HG02938 (cell line): ENCODE measurements at regions not wholly inside any gene's neighbourhood (a gene's known extent, or its start where the extent isn't known, plus 50 kb on each side); places are given as distances from the start of the nearest gene placed in this dataset.
"Not testable (repeated sequence)": the region's sequence is repeated elsewhere in the genome, so short reads cannot be mapped to it uniquely, and the experiment has no call there.

Source experiments
- ATAC-seq: cut with Tn5 transposase; IDR thresholded peaks from one replicate; pipeline ENCODE4 v1.9.1; 2021; ENCODE audit warnings: mild to moderate bottlenecking, moderate library complexity; ENCODE audit not compliant: unreplicated experiment

DNA sequence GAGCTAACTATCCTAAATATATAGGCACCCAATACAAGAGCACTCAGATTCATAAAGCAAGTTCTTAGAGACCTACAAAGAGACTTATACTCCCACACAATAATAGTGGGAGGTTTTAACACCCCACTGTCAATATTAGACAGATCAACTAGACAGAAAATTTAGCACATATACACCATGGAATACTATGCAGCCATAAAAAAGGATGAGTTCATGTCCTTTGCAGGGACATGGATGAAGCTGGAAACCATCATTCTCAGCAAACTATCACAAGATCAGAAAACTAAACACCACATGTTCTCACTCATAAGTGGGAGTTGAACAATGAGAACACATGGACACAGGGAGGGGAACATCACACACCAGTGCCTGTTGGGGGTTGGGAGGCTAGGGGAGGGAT lies 358.9 kb upstream of the KCND2 start:
- ATAC-seq: not testable (repeated sequence)

DNA sequence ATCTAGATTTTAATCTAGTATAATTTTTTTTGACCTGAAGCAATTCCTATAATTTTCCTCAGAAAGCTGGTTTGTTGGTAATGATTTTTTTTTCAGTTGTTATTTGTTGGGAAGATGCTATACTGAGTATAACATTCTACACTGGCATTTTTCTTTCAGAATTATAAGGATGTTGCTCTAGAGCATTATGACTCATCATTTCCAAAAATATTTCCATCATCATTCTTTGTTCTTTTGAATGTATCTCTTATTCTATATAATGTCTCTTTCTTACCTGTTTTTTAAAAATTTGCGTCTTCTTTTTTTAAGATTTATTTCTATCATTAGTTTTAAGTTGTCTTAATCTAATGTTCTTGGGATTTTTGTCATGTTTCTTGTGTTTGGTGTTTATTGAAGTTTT lies 356.5 kb upstream of the KCND2 start:
- ATAC-seq: no peak

DNA sequence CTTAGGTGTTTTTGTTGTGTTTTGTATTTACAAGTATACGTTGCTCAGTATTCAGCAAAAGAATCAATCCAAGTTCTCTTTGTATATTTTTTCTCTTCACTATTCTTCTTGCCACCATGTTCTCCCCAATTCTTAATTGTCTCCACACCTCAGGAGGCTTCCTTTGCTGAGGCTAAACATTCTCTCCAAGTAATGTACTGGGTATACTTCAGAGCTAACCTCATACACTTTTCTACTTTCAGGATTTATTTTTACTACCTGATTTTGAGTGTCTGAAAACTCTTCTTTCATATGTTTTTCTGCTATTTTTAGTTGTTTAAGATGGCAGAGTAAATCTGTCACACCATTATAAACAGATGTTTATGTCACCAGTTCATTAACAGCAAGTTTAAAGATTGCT lies 354.8 kb upstream of the KCND2 start:
- ATAC-seq: no peak

DNA sequence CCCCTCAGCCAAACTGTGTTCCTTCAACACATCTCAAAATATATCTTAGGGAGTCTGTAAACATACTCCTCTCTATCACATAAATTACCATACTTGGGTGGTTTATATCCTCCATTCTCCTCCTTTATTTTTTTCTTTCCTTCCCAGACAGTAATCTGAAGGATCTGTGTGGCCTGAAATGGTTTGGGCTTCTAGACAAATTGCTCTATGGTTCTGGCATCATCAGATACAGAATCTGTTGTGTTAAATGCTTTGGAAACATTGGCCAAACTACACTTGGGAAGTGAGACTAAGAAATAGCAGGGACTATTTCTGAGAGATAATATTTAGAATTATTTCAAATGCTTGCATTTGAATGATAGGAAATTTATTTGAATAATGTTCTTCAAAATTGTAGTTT lies 353.0 kb upstream of the KCND2 start:
- no peak for ATAC-seq

DNA sequence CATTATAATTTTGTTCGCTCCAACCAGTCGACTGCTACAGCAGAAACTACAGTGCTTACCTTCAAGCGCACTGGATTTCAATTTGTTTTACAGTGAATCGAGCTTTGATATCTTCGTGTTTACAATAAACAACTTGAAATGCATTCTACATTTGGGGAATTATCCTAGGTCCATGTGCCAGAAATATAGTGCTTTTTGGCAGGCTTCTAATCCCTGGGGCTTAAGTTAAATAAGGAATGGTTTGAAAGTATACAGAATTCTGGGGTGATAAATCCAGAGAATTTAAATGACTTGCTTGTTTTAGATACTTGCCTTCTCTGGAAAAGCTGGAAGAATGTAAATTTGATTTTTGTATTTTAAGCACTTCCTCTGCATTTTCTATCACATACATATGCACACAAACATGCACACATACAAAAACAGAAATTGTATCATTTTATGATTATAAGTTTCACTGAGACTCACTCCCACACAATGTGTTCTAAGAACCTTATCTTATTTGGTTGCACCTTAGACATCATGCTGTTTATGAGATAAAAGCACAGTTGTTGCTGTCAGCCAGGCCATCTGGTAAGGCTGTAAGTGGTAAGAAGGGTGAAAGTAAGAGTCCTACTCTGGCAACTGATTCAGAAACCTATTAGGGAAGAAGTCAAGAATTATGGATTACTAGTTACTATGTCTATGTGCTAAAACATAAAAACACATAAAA lies 347.2 kb upstream of the KCND2 start:
- no peak for ATAC-seq

DNA sequence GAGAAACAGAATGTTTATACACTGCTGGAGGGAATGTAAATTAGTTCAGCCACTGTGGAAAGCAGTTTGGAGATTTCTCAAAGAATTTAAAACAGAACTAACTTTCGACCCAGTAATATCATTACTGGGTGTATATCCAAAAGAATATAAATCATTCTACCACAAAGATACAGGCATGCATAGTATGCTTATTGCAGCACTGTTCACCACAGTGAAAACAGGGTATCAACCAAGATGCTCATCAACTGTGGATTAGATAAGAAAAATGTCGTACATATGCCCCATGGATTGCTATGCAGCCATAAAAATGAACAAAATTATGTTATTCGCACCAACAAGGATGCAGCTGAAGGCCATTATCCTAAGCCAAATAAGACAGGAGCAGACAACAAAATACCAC lies 343.1 kb upstream of the KCND2 start:
- ATAC-seq: no peak

DNA sequence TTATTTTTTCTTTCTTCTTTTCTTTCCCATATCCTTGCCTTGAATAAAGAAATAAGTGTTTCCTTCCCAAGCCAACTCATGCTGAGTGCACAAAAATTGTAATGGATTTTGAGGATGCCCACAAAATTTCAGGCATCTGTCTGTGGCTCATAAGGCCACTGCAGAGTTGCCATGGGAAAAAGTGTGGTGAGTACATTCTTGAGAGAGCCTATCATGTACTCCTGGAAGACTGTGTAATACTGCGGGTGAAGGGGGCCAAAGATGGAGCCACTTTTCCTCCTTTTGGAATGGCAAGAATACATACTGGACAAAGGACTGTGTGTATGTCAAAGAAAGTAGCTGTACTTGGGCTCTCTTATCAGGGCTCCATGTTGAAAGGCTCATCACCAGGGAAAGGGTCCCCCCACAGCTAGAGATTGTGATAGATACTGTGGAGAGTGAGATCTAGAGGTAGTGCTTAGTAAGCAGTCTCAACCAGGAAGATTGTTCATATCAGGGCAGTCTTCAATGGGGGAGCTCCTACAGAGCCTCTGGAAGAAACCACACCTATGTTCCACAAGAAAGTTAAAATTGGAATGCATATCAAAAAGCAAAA lies 341.6 kb upstream of the KCND2 start:
- no peak for ATAC-seq

DNA sequence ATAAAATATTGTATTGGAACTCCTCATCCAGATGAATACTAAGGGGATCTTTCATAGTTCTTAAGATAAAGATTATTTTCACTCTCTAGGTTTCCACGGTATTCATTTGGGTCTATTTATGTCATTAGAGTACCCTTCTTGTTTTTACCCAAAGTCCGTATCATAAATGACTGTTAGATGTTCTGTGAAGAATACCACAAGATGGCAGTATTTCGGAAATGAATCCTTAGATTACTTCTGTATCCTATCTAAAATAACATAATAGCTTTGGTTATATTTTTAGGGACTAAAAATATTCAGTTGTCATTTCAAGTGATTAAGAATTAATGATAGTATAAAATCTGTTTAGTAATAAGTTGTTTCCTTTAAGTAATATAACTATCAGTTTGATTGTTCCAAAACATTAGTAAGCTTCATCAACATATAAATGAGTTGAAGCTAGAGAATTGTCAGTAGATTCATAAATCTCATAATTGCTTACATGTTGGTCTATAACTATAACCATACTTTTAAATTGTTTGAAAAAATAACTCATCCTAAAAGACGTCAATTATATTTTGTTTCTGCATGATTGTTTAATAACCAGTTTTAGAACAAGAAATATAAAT lies 337.5 kb upstream of the KCND2 start:
- ATAC-seq: peak; percentile 77

DNA sequence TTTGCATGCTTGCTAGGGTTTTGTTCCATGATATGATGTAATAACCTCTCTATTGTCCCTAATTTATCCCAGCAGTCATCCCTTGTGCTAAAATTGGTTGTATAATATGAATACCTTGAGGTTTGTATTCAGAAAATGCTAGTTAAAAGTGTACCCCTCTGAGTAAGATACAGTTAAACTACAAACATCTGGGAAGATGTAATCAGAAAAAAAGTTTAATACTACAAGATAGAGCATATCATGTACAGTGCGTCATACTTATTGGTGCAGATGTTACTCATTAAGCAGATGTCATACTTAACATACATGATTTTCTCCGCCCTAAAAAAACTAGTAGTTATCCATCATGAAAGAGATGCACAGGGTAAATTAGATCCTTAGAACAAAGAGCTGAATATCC lies 336.1 kb upstream of the KCND2 start:
- no peak for ATAC-seq

DNA sequence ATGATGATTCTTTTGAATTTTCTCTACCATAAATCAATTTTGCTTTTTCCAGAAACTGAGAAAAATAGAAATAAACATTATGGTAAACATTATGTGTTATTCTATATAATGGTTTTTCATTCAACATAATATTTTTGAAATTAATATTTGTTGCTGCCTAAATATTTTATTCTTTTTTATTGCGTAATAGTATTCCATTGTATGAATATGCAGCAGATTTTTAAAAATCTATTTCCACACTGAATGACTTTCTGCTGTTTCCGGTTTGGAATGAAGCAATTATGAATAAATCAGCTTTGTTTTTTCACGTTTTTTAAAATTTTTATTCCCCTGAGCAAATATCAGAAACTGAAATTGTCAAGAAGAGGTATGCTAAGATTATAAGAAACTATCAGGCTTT lies 335.2 kb upstream of the KCND2 start:
- ATAC-seq: no peak

DNA sequence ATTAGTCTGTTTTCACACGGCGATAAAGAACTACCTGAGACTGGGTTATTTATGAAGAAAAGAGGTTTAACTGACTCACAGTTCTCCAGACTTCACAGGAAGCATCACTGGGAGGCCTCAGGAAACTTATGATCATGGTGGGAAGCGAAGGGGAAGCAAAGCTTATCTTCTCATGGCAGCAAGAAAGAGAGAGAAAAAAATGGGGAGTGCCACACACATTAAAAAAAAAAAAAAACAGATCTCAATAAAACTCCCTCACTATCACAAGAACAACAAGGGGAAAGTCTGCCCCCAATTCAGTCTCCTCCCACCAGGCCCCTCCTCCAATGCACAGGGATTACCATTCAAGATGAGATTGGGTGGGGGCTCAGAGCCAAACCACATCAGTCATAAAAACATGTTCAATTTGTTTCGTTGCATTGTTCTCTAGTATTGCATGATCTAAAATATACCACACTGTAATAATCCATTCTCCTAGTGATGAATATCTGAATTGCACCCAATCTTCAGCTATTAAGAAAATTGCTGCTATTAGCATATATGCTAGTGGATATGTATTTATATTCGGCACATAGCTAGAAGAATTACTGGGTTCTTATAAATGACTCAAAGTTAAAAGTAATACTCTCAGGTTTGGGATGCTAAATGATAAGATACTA lies 328.9 kb upstream of the KCND2 start:
- no peak for ATAC-seq

DNA sequence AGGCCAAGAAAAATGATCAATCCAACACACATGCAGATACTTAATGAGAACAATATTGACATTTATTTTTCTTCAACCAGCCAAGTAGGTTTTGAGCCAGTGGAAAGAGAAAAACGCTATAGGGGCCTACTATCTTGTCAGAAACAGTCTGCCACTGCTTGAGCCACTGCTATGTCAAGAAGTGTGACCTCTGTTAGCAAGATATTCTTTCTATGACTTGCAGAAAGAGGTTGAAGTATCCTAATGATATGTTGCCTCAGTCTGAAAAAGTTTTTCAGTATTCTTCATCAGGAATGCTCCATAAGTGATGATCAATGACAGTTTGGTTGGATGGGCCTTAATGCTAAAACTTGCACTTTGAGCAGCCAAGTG lies 328.4 kb upstream of the KCND2 start:
- ATAC-seq: no peak

DNA sequence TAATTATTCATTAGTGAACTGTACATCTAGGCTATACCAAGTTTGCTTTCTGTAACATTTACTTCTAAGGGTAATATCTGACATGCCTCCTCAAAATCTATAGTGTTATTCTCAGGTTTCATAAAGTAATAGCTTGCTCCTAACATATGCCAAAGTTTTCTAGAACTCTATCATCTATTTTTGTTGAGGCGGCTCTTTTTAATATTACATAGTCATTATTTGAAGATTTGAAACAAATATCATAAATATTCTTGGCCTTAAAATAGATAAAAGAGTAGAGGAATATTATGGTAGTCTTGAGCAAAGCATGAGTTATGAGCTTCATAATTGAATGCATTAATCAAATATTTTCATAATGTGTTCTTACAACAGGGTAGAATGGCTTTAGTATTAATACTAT lies 327.2 kb upstream of the KCND2 start:
- no peak for ATAC-seq

DNA sequence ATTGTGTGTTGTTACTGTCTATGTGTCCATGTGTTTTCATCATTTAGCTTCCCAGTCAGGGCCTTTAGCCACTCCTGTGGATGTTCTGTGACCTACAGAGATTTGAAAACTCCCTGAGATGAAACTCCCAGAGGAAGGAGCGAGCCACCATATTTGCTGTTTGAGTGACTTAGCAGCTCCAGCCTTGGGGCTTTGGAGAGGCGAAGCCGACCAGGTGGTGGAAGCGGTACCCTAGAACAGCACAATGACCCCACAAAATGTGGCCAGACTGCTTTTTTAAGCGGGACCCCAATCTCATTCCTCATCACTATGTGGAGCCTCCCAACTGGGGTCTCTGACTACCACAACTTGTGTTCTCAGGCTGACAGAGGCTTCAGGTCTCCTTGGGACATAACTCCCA lies 323.9 kb upstream of the KCND2 start:
- no peak for ATAC-seq

DNA sequence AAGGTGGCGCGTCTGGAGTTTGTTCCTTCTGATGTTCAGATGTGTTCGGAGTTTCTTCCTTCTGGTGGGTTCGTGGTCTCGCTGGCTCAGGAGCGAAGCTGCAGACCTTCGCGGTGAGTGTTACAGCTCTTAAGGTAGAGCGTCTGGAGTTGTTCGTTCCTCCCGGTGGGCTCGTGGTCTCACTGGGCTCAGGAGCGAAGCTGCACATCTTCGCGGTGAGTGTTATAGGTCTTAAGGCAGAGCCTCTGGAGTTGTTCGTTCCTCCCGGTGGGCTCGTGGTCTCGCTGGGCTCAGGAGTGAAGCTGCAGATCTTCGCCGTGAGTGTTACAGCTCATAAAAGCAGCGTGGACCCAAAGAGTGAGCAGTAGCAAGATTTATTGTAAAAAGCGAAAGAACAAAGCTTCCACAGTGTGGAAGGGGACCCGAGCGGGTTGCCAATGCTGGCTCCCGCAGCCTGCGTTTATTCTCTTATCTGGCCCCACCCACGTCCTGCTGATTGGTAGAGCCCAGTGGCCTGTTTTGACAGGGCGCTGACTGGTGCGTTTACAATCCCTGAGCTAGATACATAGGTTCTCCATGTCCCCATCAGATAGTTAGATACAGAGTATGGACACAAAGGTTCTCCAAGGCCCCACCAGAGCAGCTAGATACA lies 322.5 kb upstream of the KCND2 start:
- ATAC-seq: not testable (repeated sequence)

DNA sequence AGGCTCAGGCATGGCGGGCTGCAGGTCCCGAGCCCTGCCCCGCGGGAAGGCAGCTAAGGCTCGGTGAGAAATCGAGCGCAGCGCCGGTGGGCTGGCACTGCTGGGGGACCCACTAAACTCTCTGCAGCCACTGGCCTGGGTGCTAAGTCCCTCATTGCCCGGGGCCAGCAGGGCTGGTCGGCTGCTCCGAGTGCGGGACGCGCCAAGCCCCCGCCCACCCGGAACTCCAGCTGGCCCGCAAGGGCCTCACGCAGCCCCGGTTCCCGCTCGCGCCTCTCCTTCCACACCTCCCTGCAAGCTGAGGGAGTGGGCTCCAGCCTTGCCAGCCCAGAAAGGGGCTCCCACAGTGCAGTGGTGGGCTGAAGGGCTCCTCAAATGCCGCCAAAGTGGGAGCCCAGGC lies 321.4 kb upstream of the KCND2 start:
- not testable (repeated sequence) for ATAC-seq

DNA sequence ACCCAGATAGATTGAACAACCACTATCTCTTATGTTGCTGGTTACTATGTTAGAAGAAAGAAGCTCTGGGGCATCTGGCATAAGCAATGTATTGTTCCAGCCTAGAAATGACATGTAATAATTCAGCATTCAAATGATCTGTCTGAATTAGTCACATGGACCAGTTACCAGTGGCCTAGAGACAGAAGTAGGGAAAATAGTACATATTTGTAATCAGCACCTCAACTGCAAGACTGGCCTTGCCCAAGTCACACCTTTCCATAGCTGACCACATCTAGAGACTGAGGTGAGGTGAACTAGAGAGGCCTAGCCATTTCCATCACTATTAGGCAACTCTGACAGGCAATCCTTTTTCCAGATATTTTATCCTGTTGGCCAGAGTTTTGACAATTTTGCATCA lies 315.6 kb upstream of the KCND2 start:
- no peak for ATAC-seq

DNA sequence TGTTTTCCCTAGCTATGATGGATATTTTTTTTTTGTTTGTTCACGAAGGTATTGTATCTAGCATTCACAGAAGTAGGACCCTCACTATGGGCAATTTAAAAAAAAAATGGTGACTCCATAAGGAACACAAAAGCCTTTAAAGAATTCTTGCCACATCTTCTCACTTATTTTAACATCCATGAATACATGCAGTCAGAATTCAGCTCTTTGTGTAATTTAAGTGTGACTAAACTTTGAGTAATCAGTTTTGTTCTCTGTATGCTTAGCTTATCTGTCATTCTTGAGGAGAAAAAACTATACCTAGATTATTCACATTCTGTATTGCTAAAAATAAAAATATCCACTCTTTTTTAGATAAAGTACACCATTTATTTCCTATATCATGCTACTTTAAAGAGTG lies 313.2 kb upstream of the KCND2 start:
- no peak for ATAC-seq

DNA sequence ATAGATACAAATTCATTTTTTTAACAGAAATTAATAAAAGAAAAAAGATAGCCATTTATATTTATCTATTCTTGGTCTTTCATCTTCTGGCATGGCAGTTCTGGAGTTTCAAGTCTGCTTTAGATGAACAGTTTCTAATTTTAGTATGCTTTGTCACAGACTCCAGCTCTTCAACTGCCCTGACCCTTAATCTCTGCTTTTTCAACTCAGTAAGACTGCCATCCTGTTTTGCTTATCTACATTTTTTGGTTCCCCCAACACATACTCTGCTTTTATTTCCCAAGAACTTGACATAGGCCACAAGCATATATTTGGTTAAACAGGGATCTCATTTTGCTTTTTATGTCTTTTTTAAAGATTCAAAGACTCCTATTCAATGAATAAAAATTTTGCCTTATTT lies 309.3 kb upstream of the KCND2 start:
- no peak for ATAC-seq

DNA sequence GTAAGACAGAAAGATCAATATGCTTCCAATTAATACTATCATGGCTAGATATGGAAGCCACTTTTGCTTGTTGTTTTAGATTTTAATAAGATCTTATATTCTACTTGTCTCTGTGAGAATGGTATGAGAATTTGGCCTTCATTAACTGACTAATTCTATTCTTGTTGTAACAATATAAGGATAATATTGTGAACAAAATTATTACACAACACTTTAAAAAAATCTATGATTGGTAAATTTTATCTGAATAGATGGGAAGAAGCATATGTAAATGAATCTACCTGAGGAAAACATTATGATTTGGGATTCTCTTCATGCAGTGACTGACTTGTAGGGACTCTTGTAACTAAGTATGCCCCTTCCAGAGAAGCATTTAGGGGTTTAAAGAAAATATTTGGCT lies 308.9 kb upstream of the KCND2 start:
- ATAC-seq: no peak

DNA sequence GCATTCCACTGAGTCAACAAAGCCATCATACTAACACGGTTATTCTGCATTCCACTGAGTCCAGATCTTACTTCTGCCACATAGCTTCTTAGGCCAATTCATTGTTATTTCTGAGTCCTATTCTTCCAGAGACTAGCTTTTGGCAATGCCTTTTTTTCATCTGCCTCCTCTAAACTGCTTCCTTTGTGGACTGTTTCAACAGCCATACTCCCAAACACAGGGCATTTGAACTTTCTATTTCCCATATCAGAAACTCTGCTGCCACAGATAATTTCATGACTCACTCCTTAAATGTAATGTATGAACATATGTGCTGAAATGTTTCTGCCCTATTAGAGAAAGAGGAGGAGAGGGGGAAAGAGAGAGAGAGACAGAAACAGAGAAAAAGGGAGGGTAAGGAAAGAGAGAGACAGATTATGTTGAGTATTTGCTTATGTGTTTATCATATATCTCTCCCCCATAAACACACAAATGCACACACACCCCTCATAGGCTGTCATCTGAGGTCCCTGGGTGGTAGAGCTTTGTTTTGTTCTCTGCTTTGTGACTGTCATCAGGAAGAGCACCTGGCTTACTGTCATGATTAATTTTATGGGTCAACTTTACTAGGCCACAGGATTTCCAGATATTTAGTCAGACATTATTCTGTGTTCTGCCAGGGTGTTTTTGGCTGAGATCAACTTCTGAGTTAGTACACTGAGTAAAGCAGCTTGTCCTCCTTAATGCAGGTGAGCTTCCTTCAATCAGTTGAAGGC lies 308.0 kb upstream of the KCND2 start:
- ATAC-seq: no peak
